ENCODE measurements at regions not wholly inside any gene's neighbourhood (a gene's known extent, or its start where the extent isn't known, plus 50 kb on each side); places are given as distances from the start of the nearest gene placed in this dataset.
A peak's percentile ranks its signal among the peaks of the same experiment; 100 is the strongest.
"Not testable (repeated sequence)": the region's sequence is repeated elsewhere in the genome, so short reads cannot be mapped to it uniquely, and the experiment has no call there.

DNA sequence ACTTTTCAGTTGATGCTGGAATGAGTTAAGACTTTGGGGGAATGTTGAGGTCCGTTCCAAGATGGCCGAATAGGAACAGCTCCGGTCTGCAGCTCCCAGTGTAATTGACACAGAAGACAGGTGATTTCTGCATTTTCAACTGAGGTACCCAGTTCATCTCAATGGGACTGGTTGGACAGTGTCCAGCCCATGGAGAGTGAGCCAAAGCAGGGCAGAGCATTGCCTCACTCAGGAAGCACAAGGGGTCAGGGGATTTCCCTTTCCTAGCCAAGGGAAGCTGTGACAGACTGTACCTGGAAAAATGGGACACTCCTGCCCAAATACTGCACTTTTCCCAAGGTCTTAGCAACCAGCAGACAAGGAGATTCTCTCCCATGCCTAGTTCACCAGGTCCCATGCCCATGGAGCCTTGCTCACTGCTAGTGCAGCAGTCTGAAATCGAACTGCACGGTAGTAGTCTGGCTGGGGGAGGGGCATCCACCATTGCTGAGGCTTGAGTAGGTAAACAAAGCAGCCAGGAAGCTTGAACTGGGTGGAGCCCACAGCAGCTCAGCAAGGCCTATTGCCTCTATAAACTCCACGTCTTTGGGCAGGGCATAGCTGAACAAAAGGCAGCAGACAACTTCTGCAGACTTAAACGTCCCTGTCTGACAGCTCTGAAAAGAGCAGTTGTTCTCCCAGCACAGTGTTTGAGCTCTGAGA lies 231.0 kb downstream of the CHIC2 start:
- DNase-seq (ENCODE audit: low read depth, low spot score); H3K4me3 ChIP-seq (ENCODE audit: low read length): not testable (repeated sequence)

DNA sequence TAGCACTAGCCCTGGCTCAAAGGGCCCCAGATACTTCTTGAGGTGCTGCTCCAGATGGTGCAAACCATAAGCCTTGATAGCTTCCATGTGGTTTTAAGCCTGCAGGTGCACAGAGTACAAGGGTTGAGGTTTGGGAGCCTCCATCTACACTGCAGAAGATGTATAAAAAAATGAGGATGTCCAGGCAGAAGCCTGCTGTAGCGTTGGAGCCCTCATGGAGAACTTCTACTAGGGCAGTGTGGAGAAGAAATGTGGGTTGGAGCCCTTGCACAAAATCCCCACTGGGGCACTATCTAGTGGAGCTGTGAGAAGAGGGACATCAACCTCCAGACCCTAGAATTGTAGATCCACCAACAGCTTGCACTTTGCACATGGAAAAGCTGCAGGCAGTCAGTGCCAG lies 231.9 kb downstream of the CHIC2 start:
- no peak for DNase-seq (ENCODE audit: low read depth, low spot score)
- no peak overlapping the region for H3K4me3 ChIP-seq (ENCODE audit: low read length)

- no peak overlapping the region for H3K4me3 ChIP-seq (ENCODE audit: low read length)
- DNase-seq (ENCODE audit: low read depth, low spot score), result no peak
Observed at GRCh38 chr4:53830511-53830910, 233.9 kb downstream of the CHIC2 start.

- no peak overlapping the region for H3K4me3 ChIP-seq (ENCODE audit: low read length)
Observed at GRCh38 chr4:53821179-53821851, 230.0 kb upstream of the LNX1 start.

DNA sequence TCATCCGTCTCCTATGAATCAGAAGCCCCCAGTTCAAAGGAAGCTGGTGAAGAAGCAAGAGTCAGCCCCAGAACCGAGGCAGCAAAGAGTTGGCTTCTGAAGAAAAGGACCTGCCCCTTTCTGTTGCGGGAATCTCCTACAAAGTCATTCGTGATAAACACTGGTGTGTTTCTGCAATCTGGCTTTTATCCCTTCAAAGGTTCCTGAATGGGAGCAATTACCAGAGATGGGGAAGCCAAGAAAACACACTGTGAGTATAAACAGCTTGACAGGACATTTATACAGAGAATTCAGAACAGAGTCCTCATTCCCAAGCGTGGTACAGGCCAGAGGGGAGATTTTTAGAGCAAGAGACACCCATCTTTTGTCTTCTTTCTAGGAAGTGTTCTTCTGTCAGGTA lies 226.8 kb upstream of the LNX1 start:
- DNase-seq (ENCODE audit: low read depth, low spot score), result no peak
- H3K4me3 ChIP-seq (ENCODE audit: low read length), result no peak overlapping the region

More at GRCh38 chr4:53821179-53821851, 230.0 kb upstream of the LNX1 start:
- DNase-seq (ENCODE audit: low read depth, low spot score), result no peak

DNA sequence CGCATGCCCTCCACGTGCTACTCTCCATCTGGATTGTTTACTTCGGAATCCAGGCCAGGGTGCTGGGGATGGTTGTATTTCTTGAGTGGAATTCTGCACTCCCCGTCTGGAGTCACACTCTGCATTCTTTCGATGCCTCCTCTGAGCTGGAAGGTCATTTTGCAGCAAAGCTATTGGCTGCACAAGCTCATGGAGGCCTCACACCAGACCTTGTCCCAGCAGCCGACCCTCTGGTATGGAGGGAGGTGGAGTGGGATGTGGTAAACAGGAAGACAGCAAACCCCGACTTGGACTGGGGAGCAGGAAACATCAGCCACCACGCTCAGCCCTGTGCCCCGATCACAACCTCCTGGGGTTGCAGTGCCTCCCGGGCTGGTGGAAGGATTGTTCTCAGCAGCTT lies 225.3 kb upstream of the LNX1 start:
- H3K4me3 ChIP-seq (ENCODE audit: low read length), result no peak overlapping the region
- DNase-seq (ENCODE audit: low read depth, low spot score), result no peak

DNA sequence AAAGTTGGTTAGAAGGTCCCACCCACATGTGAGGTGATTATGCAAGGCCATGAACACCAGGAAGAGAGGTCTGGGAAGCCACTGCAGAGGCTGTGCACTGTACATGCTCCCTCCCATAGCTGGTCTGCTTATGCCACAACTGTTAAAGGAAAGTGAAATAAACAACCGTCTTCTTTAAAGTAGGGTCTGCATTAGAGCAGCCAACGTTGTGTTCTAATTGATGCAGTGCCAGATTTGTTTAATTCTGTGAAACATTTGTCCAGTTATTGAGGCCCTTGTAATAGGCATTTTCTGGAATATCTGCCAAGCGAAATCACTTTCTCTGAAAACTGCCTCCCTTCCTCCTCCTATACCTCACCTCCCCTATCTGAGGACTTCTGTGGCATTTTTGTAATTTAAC lies 224.0 kb upstream of the LNX1 start:
- DNase-seq (ENCODE audit: low read depth, low spot score), result no peak
- no peak overlapping the region for H3K4me3 ChIP-seq (ENCODE audit: low read length)

GRCh38 chr4:53813998-53814397 lies 222.7 kb upstream of the LNX1 start:
- no peak overlapping the region for H3K4me3 ChIP-seq (ENCODE audit: low read length)
- no peak for DNase-seq (ENCODE audit: low read depth, low spot score)

- no peak for DNase-seq (ENCODE audit: low read depth, low spot score)
- H3K4me3 ChIP-seq (ENCODE audit: low read length), result no peak overlapping the region
Observed at GRCh38 chr4:53810643-53811042, 219.4 kb upstream of the LNX1 start.

- no peak for DNase-seq (ENCODE audit: low read depth, low spot score)
- no peak overlapping the region for H3K4me3 ChIP-seq (ENCODE audit: low read length)
Observed at GRCh38 chr4:53809816-53810215, 218.5 kb upstream of the LNX1 start.

GRCh38 chr4:53805291-53805690 lies 214.0 kb upstream of the LNX1 start:
- no peak for DNase-seq (ENCODE audit: low read depth, low spot score)
- no peak overlapping the region for H3K4me3 ChIP-seq (ENCODE audit: low read length)

DNA sequence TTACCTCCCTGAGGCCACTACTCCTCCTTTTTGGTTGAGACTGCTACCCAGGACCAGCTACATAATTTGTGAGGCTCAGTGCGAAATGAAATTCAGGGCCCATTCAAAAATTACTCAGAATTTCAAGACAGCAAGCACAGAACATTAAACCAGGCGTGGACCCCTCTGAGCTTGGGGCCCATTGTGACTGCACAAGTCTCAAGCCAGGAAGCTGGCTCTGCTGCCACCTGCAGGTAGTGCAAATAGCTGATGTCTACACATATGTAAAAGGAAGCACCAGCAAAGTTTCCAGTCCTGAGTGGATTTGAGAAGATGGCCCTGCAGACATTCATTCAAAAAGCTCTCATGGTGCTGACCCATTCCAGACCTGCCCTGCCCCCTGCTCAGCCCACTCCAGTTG lies 213.4 kb upstream of the LNX1 start:
- no peak overlapping the region for H3K4me3 ChIP-seq (ENCODE audit: low read length)
- peak; percentile 12 for DNase-seq (ENCODE audit: low read depth, low spot score)

GRCh38 chr4:53802500-53802899 lies 211.2 kb upstream of the LNX1 start:
- no peak overlapping the region for H3K4me3 ChIP-seq (ENCODE audit: low read length)
- no peak for DNase-seq (ENCODE audit: low read depth, low spot score)

DNA sequence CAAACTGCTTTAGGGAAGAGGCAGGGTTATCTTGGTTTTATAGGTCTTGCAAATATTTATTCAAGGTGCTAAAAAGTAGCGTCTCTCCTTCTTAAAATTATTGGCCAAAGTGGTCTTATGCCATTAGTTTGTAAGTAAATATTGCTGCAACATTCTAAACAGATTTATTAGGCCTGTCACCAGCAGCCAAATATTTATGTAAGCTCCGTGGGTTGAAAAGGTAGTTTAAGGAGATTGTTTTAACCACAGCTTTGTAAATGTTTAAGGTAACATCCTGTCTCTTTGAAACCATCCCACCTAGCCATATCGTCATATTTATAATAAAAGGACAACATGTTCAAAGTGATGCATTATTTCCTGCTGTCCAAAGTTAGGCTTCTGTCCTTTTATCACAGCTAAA lies 210.1 kb upstream of the LNX1 start:
- no peak overlapping the region for H3K4me3 ChIP-seq (ENCODE audit: low read length)

GRCh38 chr4:53800741-53801140 lies 209.5 kb upstream of the LNX1 start:
- H3K4me3 ChIP-seq (ENCODE audit: low read length), result no peak overlapping the region
- DNase-seq (ENCODE audit: low read depth, low spot score), result no peak

More for the DNA sequence above, 210.1 kb upstream of the LNX1 start:
- no peak for DNase-seq (ENCODE audit: low read depth, low spot score)

DNA sequence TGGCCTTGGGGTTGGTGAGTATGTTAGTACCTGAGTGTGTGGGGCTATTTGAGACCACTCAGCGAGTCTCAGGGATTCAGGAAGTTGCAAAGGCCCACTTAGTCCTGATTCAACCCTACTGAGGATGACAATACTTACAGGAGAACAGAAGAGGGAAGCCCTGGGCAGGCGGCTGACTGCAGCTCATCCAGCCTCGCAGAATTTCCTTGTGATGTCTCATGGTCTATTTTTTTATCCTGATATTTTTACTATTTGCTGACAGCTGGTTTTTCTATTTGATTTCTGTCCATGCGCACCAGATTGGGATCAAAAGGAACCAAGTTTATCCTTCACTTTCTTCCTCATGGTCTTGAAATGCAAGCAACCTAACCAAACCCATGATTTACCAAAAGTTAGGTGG lies 201.8 kb upstream of the LNX1 start:
- no peak for DNase-seq (ENCODE audit: low read depth, low spot score)

DNA sequence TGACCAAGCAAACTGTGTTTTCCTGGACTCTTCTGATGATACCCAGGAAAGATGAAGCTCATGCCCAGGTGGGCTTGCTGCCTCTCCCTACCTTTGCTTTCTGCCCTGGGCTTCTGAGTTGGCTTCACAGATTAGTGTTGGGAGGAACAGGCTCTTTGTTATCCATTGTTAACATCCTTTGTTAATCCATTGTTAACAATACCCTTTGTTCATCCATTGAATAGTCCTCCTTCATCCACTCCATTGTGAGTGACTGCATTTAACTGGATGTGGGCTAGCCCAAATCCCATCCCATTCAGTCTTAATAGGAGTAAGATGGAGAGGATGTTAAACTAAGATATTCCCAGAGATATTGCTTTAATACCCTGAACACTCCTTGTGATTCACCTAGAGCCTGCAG lies 199.0 kb upstream of the LNX1 start:
- DNase-seq (ENCODE audit: low read depth, low spot score), result no peak
- H3K4me3 ChIP-seq (ENCODE audit: low read length), result no peak overlapping the region

More for the DNA sequence above, 201.8 kb upstream of the LNX1 start:
- H3K4me3 ChIP-seq (ENCODE audit: low read length), result no peak overlapping the region

DNA sequence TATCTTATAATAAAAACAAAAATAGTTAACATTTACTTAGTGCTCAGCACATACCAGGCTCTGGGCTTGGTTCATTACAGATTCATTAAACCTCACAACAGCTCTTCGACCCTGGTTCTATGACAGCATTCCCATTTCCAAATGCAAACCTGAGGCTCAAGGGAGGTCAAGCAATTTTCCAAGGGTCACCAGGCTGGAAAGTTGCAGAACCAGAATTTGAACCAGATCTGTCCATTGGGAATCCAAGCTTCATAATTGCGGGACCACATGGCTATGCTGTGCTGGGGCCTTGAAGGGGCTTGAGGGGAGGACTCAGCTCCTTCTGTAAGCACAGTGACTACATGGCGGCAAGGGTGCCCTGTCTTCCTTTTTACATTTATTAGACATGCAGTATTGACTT lies 197.3 kb upstream of the LNX1 start:
- H3K4me3 ChIP-seq (ENCODE audit: low read length), result no peak overlapping the region
- no peak for DNase-seq (ENCODE audit: low read depth, low spot score)

GRCh38 chr4:53788011-53788410 lies 196.7 kb upstream of the LNX1 start:
- DNase-seq (ENCODE audit: low read depth, low spot score), result no peak
- H3K4me3 ChIP-seq (ENCODE audit: low read length), result no peak overlapping the region

DNA sequence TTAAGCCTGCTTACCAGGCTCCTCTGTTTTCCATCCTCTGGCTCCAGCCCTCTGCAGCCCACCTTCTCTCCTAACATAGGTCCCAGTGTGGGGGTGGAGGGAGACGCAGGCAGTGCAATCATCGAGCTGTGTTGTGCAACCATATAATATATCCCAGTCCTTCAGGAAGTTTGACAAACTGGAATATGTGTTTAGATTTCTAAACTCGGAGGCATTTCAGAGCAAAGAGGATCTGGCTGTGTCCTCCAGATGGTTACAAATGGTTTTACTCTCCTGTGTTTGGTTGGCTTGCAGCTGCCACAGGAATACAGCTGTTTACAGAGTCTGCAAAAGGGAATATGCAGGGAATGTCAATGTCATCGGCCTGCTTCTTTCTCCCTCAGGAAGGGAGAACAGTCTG lies 195.3 kb upstream of the LNX1 start:
- DNase-seq (ENCODE audit: low read depth, low spot score), result no peak
- H3K4me3 ChIP-seq (ENCODE audit: low read length), result no peak overlapping the region

- no peak overlapping the region for H3K4me3 ChIP-seq (ENCODE audit: low read length)
- no peak for DNase-seq (ENCODE audit: low read depth, low spot score)
Observed at GRCh38 chr4:53785996-53786395, 194.7 kb upstream of the LNX1 start.

Measured in Jurkat, Clone E6-1 (cell line).